Embryonic facial prominence (tissue), 1 donor: ENCODE measurements at regions not wholly inside any gene's neighbourhood (a gene's known extent, or its start where the extent isn't known, plus 50 kb on each side); places are given as distances from the start of the nearest gene placed in this dataset.

Experiments used
- DNase-seq: peaks from one replicate; pipeline ENCODE4 v3.0.0-alpha.2; 2016; ENCODE audit errors: extremely low spot score

GRCh38 chr13:55439450-55439849, 1701.3 kb upstream of the PRR20A start:
- no peak for DNase-seq

GRCh38 chr13:55440465-55441085, 1700.1 kb upstream of the PRR20A start:
- no peak for DNase-seq

GRCh38 chr13:55464222-55464621, 1676.5 kb upstream of the PRR20A start:
- DNase-seq: no peak

- no peak for DNase-seq
These were observed 1673.2 kb upstream of the PRR20A start for GRCh38 chr13:55467476-55467875.

- DNase-seq: no peak
These were observed 1657.0 kb upstream of the PRR20A start for GRCh38 chr13:55483626-55484158.

- DNase-seq: no peak
These were observed 1647.4 kb upstream of the PRR20A start for GRCh38 chr13:55493297-55493696.

- DNase-seq: no peak
These were observed 1643.2 kb upstream of the PRR20A start for GRCh38 chr13:55497486-55497885.

- DNase-seq: no peak
These were observed 1640.0 kb upstream of the PRR20A start for GRCh38 chr13:55500694-55501093.

GRCh38 chr13:55516610-55517009, 1624.1 kb upstream of the PRR20A start:
- no peak for DNase-seq

- DNase-seq: no peak
These were observed 1623.4 kb upstream of the PRR20A start for GRCh38 chr13:55517312-55517711.

GRCh38 chr13:55528434-55528833, 1612.3 kb upstream of the PRR20A start:
- DNase-seq: no peak

GRCh38 chr13:55534306-55534705, 1606.4 kb upstream of the PRR20A start:
- no peak for DNase-seq

- DNase-seq: no peak
These were observed 1602.3 kb upstream of the PRR20A start for GRCh38 chr13:55538424-55538823.

GRCh38 chr13:55543053-55543452, 1597.7 kb upstream of the PRR20A start:
- no peak for DNase-seq

GRCh38 chr13:55550624-55551023, 1590.1 kb upstream of the PRR20A start:
- no peak for DNase-seq

GRCh38 chr13:55553701-55554100, 1587.0 kb upstream of the PRR20A start:
- DNase-seq: no peak

GRCh38 chr13:55554741-55555140, 1586.0 kb upstream of the PRR20A start:
- no peak for DNase-seq

- no peak for DNase-seq
These were observed 1580.4 kb upstream of the PRR20A start for GRCh38 chr13:55560331-55560730.

GRCh38 chr13:55563267-55563666, 1577.5 kb upstream of the PRR20A start:
- DNase-seq: no peak

GRCh38 chr13:55566334-55566733, 1574.4 kb upstream of the PRR20A start:
- no peak for DNase-seq

GRCh38 chr13:55566779-55567178, 1573.9 kb upstream of the PRR20A start:
- no peak for DNase-seq

GRCh38 chr13:55567721-55568625, 1572.7 kb upstream of the PRR20A start:
- DNase-seq: no peak

GRCh38 chr13:55569082-55569481, 1571.6 kb upstream of the PRR20A start:
- DNase-seq: no peak
